Sigmoid colon (tissue), 6 donors: ENCODE measurements at regions not wholly inside any gene's neighbourhood (a gene's known extent, or its start where the extent isn't known, plus 50 kb on each side); places are given as distances from the start of the nearest gene placed in this dataset.
"Not testable (repeated sequence)": the region's sequence is repeated elsewhere in the genome, so short reads cannot be mapped to it uniquely, and the experiment has no call there.

Experiments used
- DNase-seq: peaks from one replicate; pipeline ENCODE4 v3.0.0-alpha.2; 2019
- H3K27ac ChIP-seq, 4 donors: fragments of 200-600 bp; sonication (generic); one replicate each; pipeline ENCODE4 v1.5.1; 2016 to 2019; ENCODE audit warnings: mild to moderate bottlenecking in 1 of 4
- H3K27me3 ChIP-seq, 3 donors: fragments of 200-600 bp; sonication (generic); one replicate each; pipeline ENCODE4 v1.5.1; 2019; ENCODE audit warnings: mild to moderate bottlenecking in 1 of 3
- H3K36me3 ChIP-seq, 4 donors: fragments of 200-600 bp; sonication (generic); one replicate each; pipeline ENCODE4 v1.5.1; 2016 to 2019
- H3K4me1 ChIP-seq, 4 donors: fragments of 200-600 bp; sonication (generic); one replicate each; pipeline ENCODE4 v1.5.1; 2017 to 2019
- H3K4me3 ChIP-seq, 4 donors: fragments of 200-600 bp; sonication (generic); one replicate each; pipeline ENCODE4 v1.5.1; 2017 to 2019; ENCODE audit warnings: mild to moderate bottlenecking in 2 of 4, moderate library complexity in 1 of 4
- H3K9me3 ChIP-seq, 4 donors: fragments of 200-600 bp in 3 of 4; sonication (generic) in 3 of 4; one replicate each; pipeline versions ENCODE4 v1.5.1 to v1.6.1; 2013 to 2019
- EP300 ChIP-seq, 4 donors: sonication (generic); formaldehyde crosslinking; IDR thresholded peaks; one replicate each; pipeline ENCODE4 v1.6.1; 2017; ENCODE audit warnings: antibody characterized with exemption in 4 of 4
- POLR2A ChIP-seq, 2 donors: fragments of 450-650 bp; IDR thresholded peaks; one replicate each; pipeline ENCODE4 v1.6.1; 2016; ENCODE audit warnings: antibody characterized with exemption in 2 of 2, mild to moderate bottlenecking in 2 of 2, moderate library complexity in 2 of 2
- POLR2AphosphoS5 ChIP-seq, 4 donors: sonication (generic); formaldehyde crosslinking; IDR thresholded peaks; one replicate each; pipeline ENCODE4 v1.6.1; 2017; ENCODE audit warnings: antibody characterized with exemption in 4 of 4
- WGBS, 2 donors: extraction: QIAGEN DNeasy Blood & Tissue Kit; methylation state at CpG; one replicate each; pipeline ENCODE4 v1.1.7; 2013; 5-methylcytosine and 5-hydroxymethylcytosine counted together
- intact Hi-C: fragments of 100-400 bp; cut with DNase I; formaldehyde crosslinking; loops from one replicate; pipeline ENCODE4 v1.15.1; 2023
- TF ChIP-seq, protein P1 (sequence below), 4 experiments: fragments of 450-650 bp in 3 of 4; fragments of 200-600 bp in 1 of 4; IDR thresholded peaks; one replicate each; pipeline ENCODE4 v1.5.1; 2016 to 2019; ENCODE audit warnings: antibody characterized with exemption in 4 of 4, mild to moderate bottlenecking in 3 of 4, moderate library complexity in 2 of 4
- donor health status: healthy with polysubstance abuse.
- donor health status: healthy.

DNA sequence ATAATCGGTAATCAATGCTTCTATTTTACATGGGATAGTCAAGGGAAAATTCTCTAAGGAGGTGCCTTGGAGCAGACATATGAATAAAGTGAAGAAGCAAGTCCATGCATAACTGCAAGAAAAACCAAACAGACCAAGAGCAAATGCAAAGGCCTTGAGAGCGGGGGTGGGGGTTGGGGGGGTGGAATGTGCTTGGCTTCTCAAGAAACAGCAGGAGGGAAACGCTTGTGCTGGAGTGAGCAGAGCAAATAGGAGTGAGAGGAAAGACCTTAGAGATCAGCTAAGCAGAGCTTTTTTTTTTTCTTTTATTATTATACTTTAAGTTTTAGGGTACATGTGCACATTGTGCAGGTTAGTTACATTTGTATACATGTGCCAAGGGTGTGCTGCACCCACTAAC lies 260.8 kb downstream of the ARPP21 start:
- no peak overlapping the region for H3K4me3 ChIP-seq
- H3K36me3 ChIP-seq: no peaks in the 10 kb centered on the region
- DNase-seq: no peak
- no peaks in the 10 kb centered on the region for H3K27me3 ChIP-seq
- H3K4me1 ChIP-seq: no peaks in the 10 kb centered on the region
- TF ChIP-seq, protein P1, sequence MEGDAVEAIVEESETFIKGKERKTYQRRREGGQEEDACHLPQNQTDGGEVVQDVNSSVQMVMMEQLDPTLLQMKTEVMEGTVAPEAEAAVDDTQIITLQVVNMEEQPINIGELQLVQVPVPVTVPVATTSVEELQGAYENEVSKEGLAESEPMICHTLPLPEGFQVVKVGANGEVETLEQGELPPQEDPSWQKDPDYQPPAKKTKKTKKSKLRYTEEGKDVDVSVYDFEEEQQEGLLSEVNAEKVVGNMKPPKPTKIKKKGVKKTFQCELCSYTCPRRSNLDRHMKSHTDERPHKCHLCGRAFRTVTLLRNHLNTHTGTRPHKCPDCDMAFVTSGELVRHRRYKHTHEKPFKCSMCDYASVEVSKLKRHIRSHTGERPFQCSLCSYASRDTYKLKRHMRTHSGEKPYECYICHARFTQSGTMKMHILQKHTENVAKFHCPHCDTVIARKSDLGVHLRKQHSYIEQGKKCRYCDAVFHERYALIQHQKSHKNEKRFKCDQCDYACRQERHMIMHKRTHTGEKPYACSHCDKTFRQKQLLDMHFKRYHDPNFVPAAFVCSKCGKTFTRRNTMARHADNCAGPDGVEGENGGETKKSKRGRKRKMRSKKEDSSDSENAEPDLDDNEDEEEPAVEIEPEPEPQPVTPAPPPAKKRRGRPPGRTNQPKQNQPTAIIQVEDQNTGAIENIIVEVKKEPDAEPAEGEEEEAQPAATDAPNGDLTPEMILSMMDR (IDR thresholded peaks at IDR 0.05): no peak
- TF ChIP-seq POLR2AphosphoS5 (IDR thresholded peaks at IDR 0.05): no peak
- no peak for TF ChIP-seq POLR2A (IDR thresholded peaks at IDR 0.05)
- TF ChIP-seq EP300 (IDR thresholded peaks at IDR 0.05): no peak
- H3K9me3 ChIP-seq: no peaks in the 10 kb centered on the region
- H3K27ac ChIP-seq: no peak overlapping the region
- intact Hi-C loops: no loop called here
- 63 to 75% methylated on average over 3 of the region's 3 CpGs for WGBS, 2 donors

DNA sequence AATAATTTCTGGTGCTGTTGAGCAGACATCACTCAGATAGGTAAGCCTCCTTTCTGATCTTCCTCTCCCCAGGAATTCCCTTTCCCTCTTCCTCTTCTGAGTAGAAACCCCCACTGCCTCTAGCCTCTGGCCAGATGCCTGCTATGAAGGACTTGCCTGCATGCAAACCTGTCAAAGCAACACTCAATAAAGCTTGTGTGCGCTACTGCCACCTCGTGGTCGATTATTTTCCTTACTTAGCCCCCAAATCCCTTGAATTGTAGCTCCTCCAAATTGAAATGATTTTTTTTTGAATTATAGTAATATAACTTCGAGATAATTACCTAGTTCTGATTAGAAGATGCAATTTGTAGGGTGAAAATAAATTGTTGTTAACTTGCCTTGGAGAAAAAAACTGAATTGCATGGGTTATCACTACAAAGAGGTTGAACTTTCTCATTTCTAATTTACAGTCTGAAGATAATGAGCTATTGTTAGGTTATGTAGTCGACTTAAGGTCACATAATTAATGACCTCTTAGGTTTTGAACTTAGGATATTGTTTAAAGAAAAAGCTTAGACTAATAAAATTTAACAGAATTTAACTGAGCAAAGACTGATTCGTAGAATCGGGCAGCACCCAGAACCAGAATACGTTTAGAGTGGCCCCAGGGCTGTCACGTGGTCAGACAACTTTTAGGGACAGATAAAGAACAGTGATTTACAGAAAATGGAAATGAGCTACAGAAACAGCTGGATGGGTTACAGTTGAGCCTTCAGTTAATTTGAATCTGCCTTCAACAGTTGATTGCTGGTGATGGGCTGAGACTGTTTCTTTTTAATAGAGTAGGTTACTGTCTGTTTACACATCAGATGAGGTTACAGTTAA lies 269.3 kb downstream of the ARPP21 start:
- TF ChIP-seq POLR2AphosphoS5 (IDR thresholded peaks at IDR 0.05): no peak
- TF ChIP-seq EP300 (IDR thresholded peaks at IDR 0.05): no peak
- TF ChIP-seq, protein P1 (IDR thresholded peaks at IDR 0.05): peak in 1 of 4 experiments; percentile 57
- no peak for TF ChIP-seq POLR2A (IDR thresholded peaks at IDR 0.05)
- no peak overlapping the region for H3K27ac ChIP-seq
- no peak overlapping the region for H3K4me3 ChIP-seq
- no peaks in the 10 kb centered on the region for H3K9me3 ChIP-seq
- intact Hi-C loops: no loop called here
- 31 to 41% methylated on average over 9 of the region's 9 CpGs for WGBS, 2 donors
- no peak for DNase-seq
- H3K27me3 ChIP-seq: no peaks in the 10 kb centered on the region
- H3K4me1 ChIP-seq: no peaks in the 10 kb centered on the region
- H3K36me3 ChIP-seq: no peaks in the 10 kb centered on the region

DNA sequence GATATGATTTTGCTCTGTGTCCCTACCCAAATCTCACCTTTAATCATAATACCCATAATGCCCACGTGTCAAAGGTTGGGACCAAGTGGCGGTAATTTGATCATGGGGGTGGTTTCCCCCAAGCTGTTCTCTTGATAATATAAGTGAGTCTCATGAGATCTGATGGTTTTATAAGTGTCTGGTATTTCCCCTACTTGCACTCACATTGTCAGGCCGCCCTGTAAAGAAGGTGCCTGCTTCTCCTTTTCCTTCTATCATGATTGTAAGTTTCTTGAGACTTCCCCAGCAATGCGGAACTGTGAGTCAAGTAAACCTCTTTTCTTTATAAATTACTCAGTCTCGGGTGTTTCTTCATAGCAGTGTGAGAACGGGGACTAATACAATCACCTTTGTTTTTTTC lies 279.8 kb downstream of the ARPP21 start:
- Histone ChIP-seq H3K27ac (no peak overlapping the region), H3K9me3 (peaks cover 0 to 8% (median 1%) of the 10 kb centered on the region in 4 donors), H3K27me3 (no peaks in the 10 kb centered on the region), H3K36me3 (no peaks in the 10 kb centered on the region), H3K4me3 (no peak overlapping the region), H3K4me1 (no peaks in the 10 kb centered on the region)
- DNase-seq: no peak
- WGBS, 2 donors: 83 to 86% methylated on average over 6 of the region's 6 CpGs
- intact Hi-C loops: no loop called here
- TF ChIP-seq POLR2A (IDR thresholded peaks at IDR 0.05): no peak
- TF ChIP-seq POLR2AphosphoS5 (IDR thresholded peaks at IDR 0.05): no peak
- no peak for TF ChIP-seq EP300 (IDR thresholded peaks at IDR 0.05)
- TF ChIP-seq, protein P1 (IDR thresholded peaks at IDR 0.05): no peak

DNA sequence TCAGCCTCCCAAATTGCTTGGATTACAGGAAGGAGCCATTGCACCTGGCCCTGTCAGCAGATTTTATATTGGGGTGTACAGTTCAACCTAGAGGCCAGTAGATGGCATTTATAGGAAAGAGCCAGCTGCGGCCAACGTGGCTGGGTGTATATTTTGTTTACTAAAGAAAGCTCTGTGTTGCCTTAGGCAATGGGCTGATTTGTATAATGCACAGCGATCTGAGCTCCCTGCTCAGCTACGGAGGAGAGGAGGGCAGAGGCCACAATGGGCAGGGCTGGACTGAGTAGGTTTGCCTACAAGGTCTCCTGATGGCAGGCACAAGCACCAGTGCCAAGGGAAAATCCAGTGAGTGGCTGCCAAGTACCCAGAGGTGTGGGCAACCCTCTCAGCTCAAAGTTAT lies 282.4 kb downstream of the ARPP21 start:
- no peaks in the 10 kb centered on the region for H3K4me1 ChIP-seq
- H3K27me3 ChIP-seq: no peaks in the 10 kb centered on the region
- WGBS, 2 donors: 87 to 90% methylated on average over 4 of the region's 4 CpGs
- no peak overlapping the region for H3K4me3 ChIP-seq
- H3K27ac ChIP-seq: no peak overlapping the region
- peaks cover 0 to 8% (median 1%) of the 10 kb centered on the region in 4 donors for H3K9me3 ChIP-seq
- intact Hi-C loops: no loop called here
- no peak for DNase-seq
- TF ChIP-seq POLR2A (IDR thresholded peaks at IDR 0.05): no peak
- no peak for TF ChIP-seq EP300 (IDR thresholded peaks at IDR 0.05)
- TF ChIP-seq, protein P1 (IDR thresholded peaks at IDR 0.05): no peak
- TF ChIP-seq POLR2AphosphoS5 (IDR thresholded peaks at IDR 0.05): no peak
- H3K36me3 ChIP-seq: no peaks in the 10 kb centered on the region

DNA sequence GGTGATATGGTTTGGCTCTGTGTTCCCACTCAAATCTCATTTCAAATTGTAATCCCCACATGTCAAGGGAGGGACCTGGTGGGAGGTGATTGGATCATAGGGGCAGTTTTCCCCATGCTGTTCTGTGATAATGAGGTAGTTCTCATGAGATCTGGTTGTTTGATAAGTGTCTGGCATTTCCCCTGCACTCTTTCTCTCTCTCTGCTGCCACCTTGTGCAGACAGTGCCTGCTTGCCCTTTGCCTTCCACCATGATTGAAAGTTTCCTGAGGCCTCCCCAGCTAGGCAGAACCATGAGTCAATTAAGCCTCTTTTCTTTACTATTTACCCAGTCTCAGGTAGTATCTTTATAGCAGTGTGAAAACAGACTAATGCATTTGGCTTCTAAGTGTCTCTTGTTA lies 284.7 kb downstream of the ARPP21 start:
- H3K27me3 ChIP-seq, intact Hi-C loops, DNase-seq, H3K27ac ChIP-seq, H3K9me3 ChIP-seq, H3K36me3 ChIP-seq, H3K4me3 ChIP-seq, H3K4me1 ChIP-seq: not testable (repeated sequence)
